NCI-H774 (cell line): ENCODE measurements at regions not wholly inside any gene's neighbourhood (a gene's known extent, or its start where the extent isn't known, plus 50 kb on each side); places are given as distances from the start of the nearest gene placed in this dataset.
"Not testable (repeated sequence)": the region's sequence is repeated elsewhere in the genome, so short reads cannot be mapped to it uniquely, and the experiment has no call there.

ENCODE experiments used
- DNase-seq: peaks from one replicate; lab custom pipeline; 2025; lab: John Stamatoyannopoulos, UW

- DNase-seq: no peak
Observed at GRCh38 chr6:169862043-169862891, 110.8 kb downstream of the ERMARD start.

GRCh38 chr6:169861431-169862042 lies 110.1 kb downstream of the ERMARD start:
- no peak for DNase-seq

GRCh38 chr6:169859978-169860703 lies 108.7 kb downstream of the ERMARD start:
- no peak for DNase-seq

- DNase-seq: no peak
Observed at GRCh38 chr6:169859401-169859977, 108.1 kb downstream of the ERMARD start.

GRCh38 chr6:169858935-169859351 lies 107.5 kb downstream of the ERMARD start:
- no peak for DNase-seq

- DNase-seq: no peak
Observed at GRCh38 chr6:169858293-169858934, 107.0 kb downstream of the ERMARD start.

GRCh38 chr6:169857343-169858292 lies 106.2 kb downstream of the ERMARD start:
- no peak for DNase-seq

GRCh38 chr6:169856442-169857342 lies 105.3 kb downstream of the ERMARD start:
- DNase-seq: not testable (repeated sequence)

GRCh38 chr6:169854813-169855212 lies 103.4 kb downstream of the ERMARD start:
- DNase-seq: no peak

- DNase-seq: no peak
Observed at GRCh38 chr6:169854083-169854725, 102.8 kb downstream of the ERMARD start.

- no peak for DNase-seq
Observed at GRCh38 chr6:169853196-169854082, 102.0 kb downstream of the ERMARD start.

GRCh38 chr6:169852504-169853195 lies 101.2 kb downstream of the ERMARD start:
- no peak for DNase-seq

GRCh38 chr6:169851641-169852503 lies 100.5 kb downstream of the ERMARD start:
- no peak for DNase-seq

- DNase-seq: no peak
Observed at GRCh38 chr6:169850746-169851145, 99.3 kb downstream of the ERMARD start.

- DNase-seq: no peak
Observed at GRCh38 chr6:169850154-169850553, 98.7 kb downstream of the ERMARD start.

GRCh38 chr6:169849396-169849795 lies 98.0 kb downstream of the ERMARD start:
- DNase-seq: no peak

GRCh38 chr6:169848946-169849345 lies 97.5 kb downstream of the ERMARD start:
- no peak for DNase-seq
